Esophagus muscularis mucosa (tissue), 4 donors: ENCODE measurements at regions not wholly inside any gene's neighbourhood (a gene's known extent, or its start where the extent isn't known, plus 50 kb on each side); places are given as distances from the start of the nearest gene placed in this dataset.

Experiments used
- DNase-seq: peaks from one replicate; pipeline ENCODE4 v3.0.0-alpha.2; 2017; ENCODE audit errors: extremely low spot score
- H3K27ac ChIP-seq, 4 donors: fragments of 200-600 bp; sonication (generic); replicated peaks in 1 of 4; 1 replicate in 3 of 4; 2 replicates in 1 of 4; pipeline ENCODE4 v1.5.1; 2016 to 2019; ENCODE audit warnings: mild to moderate bottlenecking in 1 of 4
- H3K27me3 ChIP-seq, 4 donors: fragments of 200-600 bp; sonication (generic); one replicate each; pipeline versions ENCODE4 v1.5.1 to v1.6.0; 2016 to 2019
- H3K36me3 ChIP-seq, 4 donors: fragments of 200-600 bp; sonication (generic); one replicate each; pipeline ENCODE4 v1.5.1; 2016 to 2019
- H3K4me1 ChIP-seq, 4 donors: fragments of 200-600 bp; sonication (generic); one replicate each; pipeline ENCODE4 v1.5.1; 2016 to 2019
- H3K4me3 ChIP-seq, 4 donors: fragments of 200-600 bp; sonication (generic); 1 replicate in 2 of 4; 2 replicates in 2 of 4; pipeline ENCODE4 v1.5.1; 2016 to 2019; ENCODE audit warnings: mild to moderate bottlenecking in 4 of 4, moderate library complexity in 1 of 4
- H3K9me3 ChIP-seq, 4 donors: fragments of 200-600 bp; sonication (generic); 1 replicate in 3 of 4; 2 replicates in 1 of 4; pipeline ENCODE4 v1.5.1; 2016 to 2019
- EP300 ChIP-seq: sonication (generic); formaldehyde crosslinking; IDR thresholded peaks from one replicate; pipeline ENCODE4 v1.6.1; 2017; ENCODE audit warnings: antibody characterized with exemption
- POLR2A ChIP-seq: fragments of 450-650 bp; IDR thresholded peaks from one replicate; pipeline ENCODE4 v1.6.1; 2017; ENCODE audit warnings: antibody characterized with exemption, moderate library complexity, mild to moderate bottlenecking, low read depth
- POLR2AphosphoS5 ChIP-seq, 2 donors: sonication (generic); formaldehyde crosslinking; IDR thresholded peaks; one replicate each; pipeline ENCODE4 v1.6.1; 2017; ENCODE audit warnings: antibody characterized with exemption in 2 of 2
- WGBS: methylation state at CpG from one replicate; pipeline ENCODE4 v1.1.5; 2018; 5-methylcytosine and 5-hydroxymethylcytosine counted together
- intact Hi-C: fragments of 100-400 bp; cut with DNase I; formaldehyde crosslinking; loops from one replicate; pipeline ENCODE4 v1.15.1; 2023
- TF ChIP-seq, protein P1 (sequence below), 3 experiments: fragments of 200-600 bp in 2 of 3; fragments of 450-650 bp in 1 of 3; sonication (generic) in 2 of 3; IDR thresholded peaks; one replicate each; pipeline ENCODE4 v1.5.1; 2017 to 2019; ENCODE audit warnings: antibody characterized with exemption in 3 of 3, mild to moderate bottlenecking in 2 of 3, moderate library complexity in 1 of 3

DNA sequence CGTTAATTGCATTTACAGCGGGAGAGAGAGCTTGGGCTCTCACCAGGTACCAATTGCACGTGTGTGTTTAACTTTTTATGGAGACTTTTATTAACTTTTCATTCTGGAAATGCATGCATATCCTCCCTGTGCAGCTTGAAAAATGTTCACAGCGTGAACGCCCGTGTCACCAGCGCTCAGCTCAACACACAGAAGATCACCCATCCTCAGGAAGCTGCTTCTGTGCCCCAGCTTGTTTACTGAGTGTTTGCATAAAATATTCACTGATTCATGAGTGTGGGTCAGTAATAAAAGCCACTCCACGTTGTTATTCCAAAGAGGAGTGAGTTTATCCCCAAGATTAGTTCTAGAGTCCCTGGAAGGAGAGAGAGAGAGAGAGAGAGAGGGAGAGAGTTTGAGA lies 75.5 kb upstream of the FZD10 start:
- intact Hi-C loops, result no loop called here

DNA sequence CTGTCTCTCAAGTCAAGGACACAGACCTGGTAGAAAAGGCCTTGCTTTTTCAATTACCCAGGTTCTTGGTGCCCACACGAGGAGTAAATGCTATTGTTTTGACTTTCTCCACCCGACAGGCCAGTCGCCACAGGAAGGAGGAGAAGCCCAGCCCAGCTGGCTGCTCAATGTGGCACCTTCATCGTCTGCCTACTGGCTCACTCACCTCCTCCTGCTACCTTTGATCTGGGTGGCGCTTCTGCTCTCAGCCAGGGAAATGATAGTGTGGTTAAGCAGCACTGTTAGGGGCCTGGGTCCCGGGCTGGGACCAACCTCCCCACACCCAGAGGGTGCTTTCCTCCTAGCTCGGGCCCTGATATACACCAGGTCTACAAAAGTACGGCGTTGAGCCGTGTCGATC lies 75.0 kb upstream of the FZD10 start:
- H3K9me3 ChIP-seq, result no peaks in the 10 kb centered on the region
- 80% methylated on average over 5 of the region's 11 CpGs for WGBS
- no peak for DNase-seq
- H3K4me3 ChIP-seq, result no peak overlapping the region
- H3K36me3 ChIP-seq, result no peaks in the 10 kb centered on the region
- no peak overlapping the region for H3K27ac ChIP-seq
- H3K27me3 ChIP-seq, result peaks cover 0 to 15% (median 0%) of the 10 kb centered on the region in 4 donors
- no peaks in the 10 kb centered on the region for H3K4me1 ChIP-seq
- TF ChIP-seq EP300 (no peak), POLR2A (no peak), POLR2AphosphoS5 (IDR thresholded peaks at IDR 0.05) (no peak)
- TF ChIP-seq, protein P1, sequence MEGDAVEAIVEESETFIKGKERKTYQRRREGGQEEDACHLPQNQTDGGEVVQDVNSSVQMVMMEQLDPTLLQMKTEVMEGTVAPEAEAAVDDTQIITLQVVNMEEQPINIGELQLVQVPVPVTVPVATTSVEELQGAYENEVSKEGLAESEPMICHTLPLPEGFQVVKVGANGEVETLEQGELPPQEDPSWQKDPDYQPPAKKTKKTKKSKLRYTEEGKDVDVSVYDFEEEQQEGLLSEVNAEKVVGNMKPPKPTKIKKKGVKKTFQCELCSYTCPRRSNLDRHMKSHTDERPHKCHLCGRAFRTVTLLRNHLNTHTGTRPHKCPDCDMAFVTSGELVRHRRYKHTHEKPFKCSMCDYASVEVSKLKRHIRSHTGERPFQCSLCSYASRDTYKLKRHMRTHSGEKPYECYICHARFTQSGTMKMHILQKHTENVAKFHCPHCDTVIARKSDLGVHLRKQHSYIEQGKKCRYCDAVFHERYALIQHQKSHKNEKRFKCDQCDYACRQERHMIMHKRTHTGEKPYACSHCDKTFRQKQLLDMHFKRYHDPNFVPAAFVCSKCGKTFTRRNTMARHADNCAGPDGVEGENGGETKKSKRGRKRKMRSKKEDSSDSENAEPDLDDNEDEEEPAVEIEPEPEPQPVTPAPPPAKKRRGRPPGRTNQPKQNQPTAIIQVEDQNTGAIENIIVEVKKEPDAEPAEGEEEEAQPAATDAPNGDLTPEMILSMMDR (IDR thresholded peaks at IDR 0.05), result no peak
- intact Hi-C loops, result no loop called here

More for the DNA sequence above, 75.5 kb upstream of the FZD10 start:
- Histone ChIP-seq H3K4me1 (no peaks in the 10 kb centered on the region), H3K36me3 (no peaks in the 10 kb centered on the region), H3K9me3 (no peaks in the 10 kb centered on the region), H3K27me3 (peaks cover 0 to 11% (median 0%) of the 10 kb centered on the region in 4 donors), H3K27ac (no peak overlapping the region), H3K4me3 (no peak overlapping the region)
- TF ChIP-seq POLR2A (no peak), POLR2AphosphoS5 (IDR thresholded peaks at IDR 0.05) (no peak), EP300 (no peak)
- TF ChIP-seq, protein P1 (IDR thresholded peaks at IDR 0.05), result no peak
- WGBS, result 53% methylated on average over 8 of the region's 8 CpGs
- DNase-seq, result no peak

- WGBS, result 72% methylated on average over 11 of the region's 11 CpGs
- H3K27me3 ChIP-seq, result peaks cover 0 to 15% (median 0%) of the 10 kb centered on the region in 4 donors
- H3K9me3 ChIP-seq, result no peaks in the 10 kb centered on the region
- no peaks in the 10 kb centered on the region for H3K4me1 ChIP-seq
- H3K4me3 ChIP-seq, result no peak overlapping the region
- H3K27ac ChIP-seq, result no peak overlapping the region
- intact Hi-C loops, result no loop called here
- DNase-seq, result no peak
- no peaks in the 10 kb centered on the region for H3K36me3 ChIP-seq
- no peak for TF ChIP-seq POLR2A
- no peak for TF ChIP-seq EP300
Measured at GRCh38 chr12:130088504-130088903, 73.8 kb upstream of the FZD10 start.

DNA sequence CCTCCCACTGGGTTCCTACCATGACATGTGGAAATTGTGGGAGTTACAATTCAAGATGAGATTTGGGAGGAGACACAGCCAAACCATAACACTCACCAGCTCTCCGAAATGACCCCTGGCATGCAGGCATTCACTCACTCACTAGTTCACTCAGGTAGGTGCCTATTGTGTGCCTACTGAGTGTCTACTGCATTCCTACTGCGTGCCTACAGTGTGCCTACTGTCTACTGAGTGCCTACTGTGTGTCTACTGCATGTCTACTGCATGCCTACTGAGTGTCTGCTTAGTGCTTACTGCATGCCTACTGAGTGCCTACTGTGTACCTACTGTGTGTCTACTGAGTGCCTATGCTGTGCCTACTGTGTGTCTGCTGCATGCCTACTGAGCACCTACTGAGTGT lies 71.7 kb upstream of the FZD10 start:
- Histone ChIP-seq H3K9me3 (no peaks in the 10 kb centered on the region), H3K4me1 (no peaks in the 10 kb centered on the region), H3K4me3 (no peak overlapping the region), H3K27me3 (peaks cover 0 to 27% (median 0%) of the 10 kb centered on the region in 4 donors), H3K36me3 (no peaks in the 10 kb centered on the region), H3K27ac (no peak overlapping the region)
- no peak for DNase-seq
- intact Hi-C loops, result no loop called here
- no peak for TF ChIP-seq POLR2A
- TF ChIP-seq, protein P1 (IDR thresholded peaks at IDR 0.05), result no peak
- TF ChIP-seq EP300, result no peak
- TF ChIP-seq POLR2AphosphoS5 (IDR thresholded peaks at IDR 0.05), result no peak
- 93% methylated on average over 2 of the region's 2 CpGs for WGBS

DNA sequence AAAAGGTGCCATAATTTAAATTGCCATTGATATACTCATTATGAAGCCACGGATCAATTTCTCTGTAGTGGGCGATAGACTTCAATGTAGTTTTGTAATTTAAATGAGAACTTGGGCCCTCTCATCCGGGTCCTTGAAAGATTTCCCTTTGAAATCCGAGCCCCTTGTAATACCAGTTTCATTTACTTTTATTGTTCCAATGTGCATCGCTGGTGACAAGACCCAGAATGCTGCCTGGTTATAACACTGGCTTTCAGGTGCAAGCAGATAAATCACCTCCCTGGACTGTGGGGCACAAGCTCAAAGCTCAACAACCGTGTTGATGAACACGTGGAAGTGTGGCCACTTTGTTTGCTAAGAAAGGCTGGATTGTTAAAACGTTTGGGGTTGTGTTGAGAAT lies 68.9 kb upstream of the FZD10 start:
- H3K4me3 ChIP-seq, result no peak overlapping the region
- WGBS, result 65% methylated on average over 8 of the region's 8 CpGs
- H3K27ac ChIP-seq, result no peak overlapping the region
- H3K9me3 ChIP-seq, result no peaks in the 10 kb centered on the region
- H3K4me1 ChIP-seq, result no peaks in the 10 kb centered on the region
- intact Hi-C loops, result no loop called here
- TF ChIP-seq EP300 (no peak), POLR2AphosphoS5 (IDR thresholded peaks at IDR 0.05) (no peak), POLR2A (no peak)
- TF ChIP-seq, protein P1 (IDR thresholded peaks at IDR 0.05), result no peak
- H3K36me3 ChIP-seq, result no peaks in the 10 kb centered on the region
- peaks cover 0 to 33% (median 0%) of the 10 kb centered on the region in 4 donors for H3K27me3 ChIP-seq
- no peak for DNase-seq
